Panc1 (cell line): ENCODE measurements at regions not wholly inside any gene's neighbourhood (a gene's known extent, or its start where the extent isn't known, plus 50 kb on each side); places are given as distances from the start of the nearest gene placed in this dataset.

Experiments
- ATAC-seq: fragments of 200-7000 bp; cut with Tn5 transposase; 2 replicates; pipeline ENCODE4 v1.9.1; 2020; ENCODE audit warnings: mild to moderate bottlenecking, moderate library complexity
- BruUV-seq: library from RNA; stranded (reverse); fragments of 400-500 nt; replicated peaks from 2 replicates; lab custom pipeline; 2021; lab: Mats Ljungman, UMichigan
- CTCF ChIA-PET: fragments of 300-600 bp; sonication (Branson Sonifier 250); formaldehyde crosslinking; loops from one replicate; lab custom pipeline; 2022; ENCODE audit warnings: antibody characterized with exemption; lab: Charles Lee
- POLR2A ChIA-PET: fragments of 300-600 bp; sonication (Branson Sonifier 250); formaldehyde crosslinking; loops from one replicate; lab custom pipeline; 2022; ENCODE audit warnings: antibody characterized with exemption; lab: Charles Lee
- DNase-seq: peaks from one replicate; pipeline ENCODE4 v3.0.0-alpha.2; 2010; ENCODE audit warnings: low read depth, low spot score
- H3K27ac ChIP-seq: 2 replicates; pipeline ENCODE4 v1.5.1; 2011; ENCODE audit warnings: mild to moderate bottlenecking, low read length, inconsistent platforms
- H3K27me3 ChIP-seq: fragments of 200-500 bp; sonication (Bioruptor generic); 2 replicates; pipeline ENCODE4 v1.6.0; 2014; ENCODE audit warnings: low read length, inconsistent platforms; ENCODE audit not compliant: control insufficient read depth, insufficient read depth
- H3K36me3 ChIP-seq: fragments of 200-500 bp; sonication (Bioruptor generic); 2 replicates; pipeline ENCODE4 v1.5.1; 2014; ENCODE audit warnings: inconsistent platforms, mild to moderate bottlenecking, low read length, moderate library complexity; ENCODE audit not compliant: control insufficient read depth, insufficient read depth
- H3K4me1 ChIP-seq: 2 replicates; pipeline ENCODE4 v1.5.1; 2011; ENCODE audit warnings: inconsistent platforms, mild to moderate bottlenecking, low read length, moderate library complexity; ENCODE audit not compliant: control insufficient read depth, insufficient read depth
- H3K4me3 ChIP-seq, 2 experiments: 2 replicates each; pipeline ENCODE4 v1.5.1; 2011 to 2012; ENCODE audit warnings: low read depth in 2 of 2, low read length in 2 of 2, mild to moderate bottlenecking in 2 of 2, inconsistent platforms in 1 of 2, moderate library complexity in 1 of 2
- H3K9me3 ChIP-seq: fragments of 200-500 bp; sonication (Bioruptor generic); 2 replicates; pipeline ENCODE4 v1.5.1; 2014; ENCODE audit warnings: low read depth, mild to moderate bottlenecking, inconsistent platforms, low read length, moderate library complexity; ENCODE audit not compliant: control insufficient read depth, insufficient read depth
- POLR2AphosphoS5 ChIP-seq: IDR thresholded peaks from 2 replicates; pipeline ENCODE4 v1.6.1; 2012; ENCODE audit warnings: mild to moderate bottlenecking, low read depth, low read length, moderate library complexity
- SIN3A ChIP-seq: IDR thresholded peaks from 2 replicates; pipeline ENCODE4 v1.6.1; 2012; ENCODE audit warnings: low read depth, mild to moderate bottlenecking, low read length, moderate library complexity, borderline replicate concordance; ENCODE audit not compliant: insufficient read depth
- TCF7L2 ChIP-seq: IDR thresholded peaks from 2 replicates; pipeline ENCODE4 v1.6.1; 2011; ENCODE audit warnings: mild to moderate bottlenecking, low read depth, low read length, inconsistent platforms
- in situ Hi-C: cut with HindIII; loops from 2 replicates; pipeline ENCODE4 v1.10.0; 2016; ENCODE audit warnings: low sequenced_read_pairs, low pct_unique_long_range_greater_than_20kb
- intact Hi-C: fragments of 100-400 bp; cut with micrococcal nuclease; formaldehyde crosslinking; loops from one replicate; pipeline ENCODE4 v1.10.0; 2022; ENCODE audit not compliant: unreplicated experiment
- TF ChIP-seq, protein P1 (sequence below), 2 experiments: IDR thresholded peaks; 2 replicates each; pipeline ENCODE4 v1.6.1; 2011 to 2012; ENCODE audit warnings: low read depth in 2 of 2, control low read depth in 1 of 2, low read length in 1 of 2, mild to moderate bottlenecking in 1 of 2, moderate library complexity in 1 of 2; ENCODE audit not compliant: insufficient read depth in 1 of 2
- TF ChIP-seq, protein P2 (sequence below): fragments of 450-650 bp; IDR thresholded peaks from 2 replicates; pipeline ENCODE4 v1.5.1; 2017; ENCODE audit warnings: mild to moderate bottlenecking

DNA sequence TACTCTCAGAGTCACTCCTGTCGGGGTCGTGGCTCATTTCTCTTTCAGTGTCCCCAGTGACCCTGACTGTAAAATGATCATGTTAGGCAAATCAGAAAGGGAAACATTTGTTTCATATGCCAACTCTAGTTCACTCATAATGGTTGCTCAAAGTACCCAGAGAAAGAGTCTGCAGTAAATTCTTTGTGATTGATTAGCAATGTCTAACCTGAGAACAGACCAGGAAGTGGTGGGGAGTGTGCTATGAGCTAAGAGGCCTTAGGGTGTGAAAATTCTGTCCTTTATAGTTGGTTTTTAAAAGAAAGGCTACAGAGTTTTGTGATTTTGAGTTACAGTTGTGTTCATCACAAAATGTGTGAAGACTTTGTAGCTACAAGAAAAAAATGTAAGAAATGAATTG is 108.9 kb downstream of the EDEM1 start:
- no peaks in the 10 kb centered on the region for H3K27me3 ChIP-seq

DNA sequence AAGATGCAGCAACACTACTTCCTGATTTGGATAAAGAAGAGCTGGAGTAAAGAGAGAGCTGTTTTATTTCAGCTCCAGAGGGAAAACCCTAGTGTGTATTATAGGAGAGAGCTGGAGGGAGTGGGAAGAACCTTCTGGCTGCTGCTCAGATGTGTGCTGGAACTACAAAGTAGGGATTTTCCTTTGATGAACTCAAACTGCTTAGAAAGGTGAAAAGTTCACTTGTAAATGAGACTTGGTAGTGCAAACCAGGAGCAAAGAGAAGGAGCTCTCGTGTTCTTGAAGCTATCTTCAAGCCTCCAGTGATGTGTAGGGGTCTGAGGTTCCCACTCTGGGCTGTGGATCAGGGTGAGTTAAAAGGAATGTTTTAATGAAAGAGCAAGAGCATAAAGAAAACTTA is 110.4 kb downstream of the EDEM1 start:
- Histone ChIP-seq H3K9me3 (no peaks in the 10 kb centered on the region), H3K4me1 (no peaks in the 10 kb centered on the region), H3K4me3 (no peak overlapping the region), H3K27me3 (peaks cover under 1% of the 10 kb centered on the region; the same call in 1 of the 2 replicates), H3K36me3 (no peaks in the 10 kb centered on the region), H3K27ac (no peak overlapping the region)
- intact Hi-C loops (no loop called here), in situ Hi-C loops (no loop called here)
- ATAC-seq (no peak), DNase-seq (no peak)
- TF ChIP-seq POLR2AphosphoS5 (no peak), SIN3A (no peak), TCF7L2 (no peak)
- TF ChIP-seq, protein P1, sequence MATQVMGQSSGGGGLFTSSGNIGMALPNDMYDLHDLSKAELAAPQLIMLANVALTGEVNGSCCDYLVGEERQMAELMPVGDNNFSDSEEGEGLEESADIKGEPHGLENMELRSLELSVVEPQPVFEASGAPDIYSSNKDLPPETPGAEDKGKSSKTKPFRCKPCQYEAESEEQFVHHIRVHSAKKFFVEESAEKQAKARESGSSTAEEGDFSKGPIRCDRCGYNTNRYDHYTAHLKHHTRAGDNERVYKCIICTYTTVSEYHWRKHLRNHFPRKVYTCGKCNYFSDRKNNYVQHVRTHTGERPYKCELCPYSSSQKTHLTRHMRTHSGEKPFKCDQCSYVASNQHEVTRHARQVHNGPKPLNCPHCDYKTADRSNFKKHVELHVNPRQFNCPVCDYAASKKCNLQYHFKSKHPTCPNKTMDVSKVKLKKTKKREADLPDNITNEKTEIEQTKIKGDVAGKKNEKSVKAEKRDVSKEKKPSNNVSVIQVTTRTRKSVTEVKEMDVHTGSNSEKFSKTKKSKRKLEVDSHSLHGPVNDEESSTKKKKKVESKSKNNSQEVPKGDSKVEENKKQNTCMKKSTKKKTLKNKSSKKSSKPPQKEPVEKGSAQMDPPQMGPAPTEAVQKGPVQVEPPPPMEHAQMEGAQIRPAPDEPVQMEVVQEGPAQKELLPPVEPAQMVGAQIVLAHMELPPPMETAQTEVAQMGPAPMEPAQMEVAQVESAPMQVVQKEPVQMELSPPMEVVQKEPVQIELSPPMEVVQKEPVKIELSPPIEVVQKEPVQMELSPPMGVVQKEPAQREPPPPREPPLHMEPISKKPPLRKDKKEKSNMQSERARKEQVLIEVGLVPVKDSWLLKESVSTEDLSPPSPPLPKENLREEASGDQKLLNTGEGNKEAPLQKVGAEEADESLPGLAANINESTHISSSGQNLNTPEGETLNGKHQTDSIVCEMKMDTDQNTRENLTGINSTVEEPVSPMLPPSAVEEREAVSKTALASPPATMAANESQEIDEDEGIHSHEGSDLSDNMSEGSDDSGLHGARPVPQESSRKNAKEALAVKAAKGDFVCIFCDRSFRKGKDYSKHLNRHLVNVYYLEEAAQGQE (IDR thresholded peaks at IDR 0.05; ENCODE audit: insufficient read depth in 1 of 2, low read depth in 2 of 2, low read length in 1 of 2): no peak
- TF ChIP-seq, protein P2, sequence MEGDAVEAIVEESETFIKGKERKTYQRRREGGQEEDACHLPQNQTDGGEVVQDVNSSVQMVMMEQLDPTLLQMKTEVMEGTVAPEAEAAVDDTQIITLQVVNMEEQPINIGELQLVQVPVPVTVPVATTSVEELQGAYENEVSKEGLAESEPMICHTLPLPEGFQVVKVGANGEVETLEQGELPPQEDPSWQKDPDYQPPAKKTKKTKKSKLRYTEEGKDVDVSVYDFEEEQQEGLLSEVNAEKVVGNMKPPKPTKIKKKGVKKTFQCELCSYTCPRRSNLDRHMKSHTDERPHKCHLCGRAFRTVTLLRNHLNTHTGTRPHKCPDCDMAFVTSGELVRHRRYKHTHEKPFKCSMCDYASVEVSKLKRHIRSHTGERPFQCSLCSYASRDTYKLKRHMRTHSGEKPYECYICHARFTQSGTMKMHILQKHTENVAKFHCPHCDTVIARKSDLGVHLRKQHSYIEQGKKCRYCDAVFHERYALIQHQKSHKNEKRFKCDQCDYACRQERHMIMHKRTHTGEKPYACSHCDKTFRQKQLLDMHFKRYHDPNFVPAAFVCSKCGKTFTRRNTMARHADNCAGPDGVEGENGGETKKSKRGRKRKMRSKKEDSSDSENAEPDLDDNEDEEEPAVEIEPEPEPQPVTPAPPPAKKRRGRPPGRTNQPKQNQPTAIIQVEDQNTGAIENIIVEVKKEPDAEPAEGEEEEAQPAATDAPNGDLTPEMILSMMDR: no peak
- ChIA-PET POLR2A (no interaction called here), CTCF (no interaction called here)
- no TSS peak for BruUV-seq

More for the DNA sequence above, 108.9 kb downstream of the EDEM1 start:
- intact Hi-C loops: no loop called here
- CTCF ChIA-PET: no interaction called here
- POLR2A ChIA-PET: no interaction called here
- Histone ChIP-seq H3K36me3 (no peaks in the 10 kb centered on the region), H3K9me3 (no peaks in the 10 kb centered on the region), H3K4me1 (no peaks in the 10 kb centered on the region), H3K27ac (no peak overlapping the region), H3K4me3 (no peak overlapping the region)
- TF ChIP-seq, protein P1 (IDR thresholded peaks at IDR 0.05; ENCODE audit: insufficient read depth in 1 of 2, low read depth in 2 of 2, low read length in 1 of 2): no peak
- no peak for TF ChIP-seq TCF7L2
- TF ChIP-seq, protein P2: no peak
- TF ChIP-seq POLR2AphosphoS5: no peak
- no peak for TF ChIP-seq SIN3A
- ATAC-seq (no peak), DNase-seq (no peak)
- BruUV-seq: no TSS peak
- in situ Hi-C loops: no loop called here
